ENCODE measurements at regions not wholly inside any gene's neighbourhood (a gene's known extent, or its start where the extent isn't known, plus 50 kb on each side); places are given as distances from the start of the nearest gene placed in this dataset.

- TF ChIP-seq CTCF (IDR thresholded peaks at IDR 0.05) = no peak
- no peak for TF ChIP-seq POLR2AphosphoS5 (IDR thresholded peaks at IDR 0.05)
Measured at GRCh38 chr2:2896643-2897042, 481.0 kb downstream of the EIPR1 start.
